ENCODE measurements at regions not wholly inside any gene's neighbourhood (a gene's known extent, or its start where the extent isn't known, plus 50 kb on each side); places are given as distances from the start of the nearest gene placed in this dataset.

DNA sequence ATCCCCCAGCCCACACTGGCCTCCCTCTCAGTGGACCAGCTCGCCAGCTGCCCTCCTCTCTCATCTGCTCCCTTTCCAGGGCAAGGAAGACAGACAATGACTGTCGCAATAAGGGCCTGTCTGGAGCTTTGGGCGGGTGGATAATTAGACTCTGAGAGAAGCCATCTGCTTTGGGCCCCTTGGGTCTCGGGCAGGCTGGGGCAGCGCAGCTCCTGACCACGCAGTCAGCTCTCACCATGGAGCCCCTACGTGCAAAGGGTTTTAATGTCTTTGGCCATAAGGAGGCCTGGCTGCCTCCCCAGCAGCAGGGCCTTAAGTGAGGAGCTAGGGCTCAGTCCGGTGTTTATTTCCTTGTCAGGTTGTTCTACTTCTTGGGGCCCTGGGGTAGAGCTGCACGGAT lies 153.9 kb downstream of the CHST1 start:
- Mint-ChIP-seq H3K9me3 (no peaks in the 10 kb centered on the region), H3K27ac (ENCODE audit: unreplicated experiment) (no peak overlapping the region), H3K4me3 (no peak overlapping the region), H3K36me3 (ENCODE audit: low read depth) (no peaks in the 10 kb centered on the region), H3K4me1 (no peaks in the 10 kb centered on the region), H3K27me3 (ENCODE audit: low read depth) (peaks cover 3% of the 10 kb centered on the region)
- no peak for DNase-seq (ENCODE audit: low read depth, low spot score)
- TF ChIP-seq, protein P1, sequence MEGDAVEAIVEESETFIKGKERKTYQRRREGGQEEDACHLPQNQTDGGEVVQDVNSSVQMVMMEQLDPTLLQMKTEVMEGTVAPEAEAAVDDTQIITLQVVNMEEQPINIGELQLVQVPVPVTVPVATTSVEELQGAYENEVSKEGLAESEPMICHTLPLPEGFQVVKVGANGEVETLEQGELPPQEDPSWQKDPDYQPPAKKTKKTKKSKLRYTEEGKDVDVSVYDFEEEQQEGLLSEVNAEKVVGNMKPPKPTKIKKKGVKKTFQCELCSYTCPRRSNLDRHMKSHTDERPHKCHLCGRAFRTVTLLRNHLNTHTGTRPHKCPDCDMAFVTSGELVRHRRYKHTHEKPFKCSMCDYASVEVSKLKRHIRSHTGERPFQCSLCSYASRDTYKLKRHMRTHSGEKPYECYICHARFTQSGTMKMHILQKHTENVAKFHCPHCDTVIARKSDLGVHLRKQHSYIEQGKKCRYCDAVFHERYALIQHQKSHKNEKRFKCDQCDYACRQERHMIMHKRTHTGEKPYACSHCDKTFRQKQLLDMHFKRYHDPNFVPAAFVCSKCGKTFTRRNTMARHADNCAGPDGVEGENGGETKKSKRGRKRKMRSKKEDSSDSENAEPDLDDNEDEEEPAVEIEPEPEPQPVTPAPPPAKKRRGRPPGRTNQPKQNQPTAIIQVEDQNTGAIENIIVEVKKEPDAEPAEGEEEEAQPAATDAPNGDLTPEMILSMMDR (conservative IDR thresholded peaks at IDR 0.05) = no peak

DNA sequence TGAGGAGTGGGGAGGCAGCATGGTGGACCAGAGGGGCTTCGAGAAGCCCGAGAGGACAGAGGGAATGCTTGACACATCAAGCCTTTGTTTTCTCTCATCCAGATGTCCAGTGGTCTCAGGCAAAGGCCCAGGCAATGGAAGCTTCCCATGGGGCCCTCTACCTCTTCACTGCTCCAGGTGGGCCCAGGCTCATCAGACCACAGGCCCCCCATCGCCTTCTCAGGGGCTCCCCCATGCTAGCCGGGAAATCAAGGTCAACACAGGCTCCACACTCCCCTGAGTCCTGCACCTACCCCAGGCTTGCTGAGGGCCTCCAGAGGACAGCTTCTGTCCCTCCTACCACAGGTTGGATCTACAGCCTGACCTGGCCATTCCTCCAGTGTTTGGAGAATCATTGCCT lies 157.5 kb downstream of the CHST1 start:
- no peak for DNase-seq (ENCODE audit: low read depth, low spot score)
- Mint-ChIP-seq H3K9me3 (peaks cover 3% of the 10 kb centered on the region), H3K4me1 (peaks cover 2% of the 10 kb centered on the region), H3K36me3 (ENCODE audit: low read depth) (no peaks in the 10 kb centered on the region), H3K4me3 (no peak overlapping the region), H3K27me3 (ENCODE audit: low read depth) (peaks cover 3% of the 10 kb centered on the region), H3K27ac (ENCODE audit: unreplicated experiment) (no peak overlapping the region)
- TF ChIP-seq, protein P1 (conservative IDR thresholded peaks at IDR 0.05) = no peak

DNA sequence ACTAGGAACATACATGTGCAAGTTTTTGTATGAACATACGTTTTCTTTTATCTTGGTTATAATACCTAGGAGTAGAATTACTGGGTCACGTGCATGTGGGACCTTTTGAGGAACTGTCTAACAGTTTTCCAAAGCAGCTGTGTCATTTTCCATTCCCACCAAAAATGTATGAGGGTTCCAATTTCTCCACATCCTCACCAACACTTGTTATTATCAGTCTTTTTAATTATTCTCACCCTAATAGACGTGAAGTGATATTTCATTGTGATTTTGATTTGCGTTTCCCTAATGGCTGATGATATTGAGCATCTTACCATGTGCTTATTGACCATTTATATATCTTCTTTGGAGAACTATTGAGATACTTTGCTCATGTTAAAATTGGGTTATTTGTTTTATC lies 162.1 kb downstream of the CHST1 start:
- no peak for DNase-seq (ENCODE audit: low read depth, low spot score)
- Mint-ChIP-seq H3K9me3 (peaks cover 3% of the 10 kb centered on the region), H3K27ac (ENCODE audit: unreplicated experiment) (no peak overlapping the region), H3K36me3 (ENCODE audit: low read depth) (no peaks in the 10 kb centered on the region), H3K4me1 (peaks cover 43% of the 10 kb centered on the region), H3K27me3 (ENCODE audit: low read depth) (peaks cover under 1% of the 10 kb centered on the region), H3K4me3 (no peak overlapping the region)
- TF ChIP-seq, protein P1 (conservative IDR thresholded peaks at IDR 0.05) = no peak

DNA sequence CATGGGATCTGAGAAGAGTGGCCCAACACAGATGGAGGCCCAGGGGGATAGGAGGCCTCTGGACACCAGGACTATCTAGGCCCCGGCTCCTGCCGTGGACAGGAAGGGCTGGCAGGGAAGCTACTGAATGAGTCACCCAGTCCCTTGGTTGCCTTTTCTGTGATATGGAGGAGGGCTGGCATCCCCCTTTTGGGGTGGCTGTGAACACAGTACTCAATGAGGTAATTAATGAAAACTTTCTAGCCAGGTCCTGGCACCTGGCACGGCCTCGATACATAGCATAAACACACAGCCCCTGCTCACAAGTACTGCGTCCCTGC lies 163.2 kb downstream of the CHST1 start:
- H3K4me3 Mint-ChIP-seq = peak overlapping the region; percentile 39
- no peak overlapping the region for H3K27ac Mint-ChIP-seq (ENCODE audit: unreplicated experiment)
- peaks cover 8% of the 10 kb centered on the region for H3K9me3 Mint-ChIP-seq
- H3K4me1 Mint-ChIP-seq = peaks cover 43% of the 10 kb centered on the region
- H3K27me3 Mint-ChIP-seq (ENCODE audit: low read depth) = peaks cover 6% of the 10 kb centered on the region
- no peaks in the 10 kb centered on the region for H3K36me3 Mint-ChIP-seq (ENCODE audit: low read depth)
- no peak for DNase-seq (ENCODE audit: low read depth, low spot score)
- TF ChIP-seq, protein P1 (conservative IDR thresholded peaks at IDR 0.05) = no peak

DNA sequence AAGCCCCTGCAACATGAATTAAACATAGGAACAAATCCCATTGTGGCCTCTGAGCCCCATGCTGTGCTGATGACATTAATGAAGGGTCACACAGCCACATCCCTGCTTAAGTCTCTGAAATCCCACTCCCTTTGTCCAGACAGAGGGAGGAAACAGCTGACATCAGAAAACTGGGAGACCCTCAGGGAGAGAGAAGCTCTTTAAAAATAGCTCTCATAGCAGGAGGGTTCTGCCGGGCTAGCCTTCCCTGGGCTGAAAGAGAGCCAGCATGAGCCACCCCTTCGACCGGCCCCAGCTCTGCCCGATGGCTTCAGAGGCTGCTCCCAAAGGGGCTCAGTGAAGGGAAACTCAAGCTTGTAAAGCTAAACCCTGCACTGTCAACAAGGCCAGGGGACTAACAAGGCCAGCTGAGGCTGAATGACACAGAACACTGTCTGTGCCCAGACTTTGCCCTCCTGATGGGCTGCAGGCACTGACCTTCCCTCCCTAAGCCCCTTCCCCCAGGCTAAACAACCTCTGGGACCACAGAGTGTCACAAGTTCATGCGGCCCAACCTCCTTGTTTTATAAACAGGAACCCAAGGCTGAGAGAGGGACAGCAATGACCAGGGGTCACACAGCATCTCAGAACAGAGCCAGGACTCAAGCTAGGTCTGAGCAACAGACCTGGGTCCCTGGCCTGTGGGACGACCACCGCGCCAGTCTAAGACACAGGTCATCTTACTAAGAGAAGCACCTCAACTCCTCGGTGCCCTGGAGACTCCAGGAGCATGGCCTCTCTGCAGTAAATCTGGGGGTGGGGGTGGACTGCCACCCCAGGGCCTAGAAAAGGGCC lies 163.8 kb downstream of the CHST1 start:
- Mint-ChIP-seq H3K27me3 (ENCODE audit: low read depth) (peaks cover 6% of the 10 kb centered on the region), H3K27ac (ENCODE audit: unreplicated experiment) (peak overlapping the region; percentile 91), H3K4me1 (peaks cover 43% of the 10 kb centered on the region), H3K36me3 (ENCODE audit: low read depth) (no peaks in the 10 kb centered on the region), H3K4me3 (peak overlapping the region; percentile 63), H3K9me3 (peaks cover 8% of the 10 kb centered on the region)
- TF ChIP-seq, protein P1 (conservative IDR thresholded peaks at IDR 0.05) = no peak
- DNase-seq (ENCODE audit: low read depth, low spot score) = peak; percentile 21
